DND-41 (cell line): ENCODE measurements at regions not wholly inside any gene's neighbourhood (a gene's known extent, or its start where the extent isn't known, plus 50 kb on each side); places are given as distances from the start of the nearest gene placed in this dataset.

Source experiments
- EZH2 ChIP-seq: IDR thresholded peaks from 3 replicates; pipeline ENCODE4 v1.6.1; 2012; ENCODE audit warnings: borderline replicate concordance, low read depth, mild to moderate bottlenecking, moderate library complexity, low read length, inconsistent platforms; ENCODE audit not compliant: severe bottlenecking
- TF ChIP-seq, protein P1 (sequence below): IDR thresholded peaks from 2 replicates; pipeline ENCODE4 v1.5.1; 2012; ENCODE audit warnings: borderline replicate concordance, low read length, moderate library complexity, mild to moderate bottlenecking; ENCODE audit not compliant: poor library complexity, severe bottlenecking; ENCODE audit errors: extremely low read depth

DNA sequence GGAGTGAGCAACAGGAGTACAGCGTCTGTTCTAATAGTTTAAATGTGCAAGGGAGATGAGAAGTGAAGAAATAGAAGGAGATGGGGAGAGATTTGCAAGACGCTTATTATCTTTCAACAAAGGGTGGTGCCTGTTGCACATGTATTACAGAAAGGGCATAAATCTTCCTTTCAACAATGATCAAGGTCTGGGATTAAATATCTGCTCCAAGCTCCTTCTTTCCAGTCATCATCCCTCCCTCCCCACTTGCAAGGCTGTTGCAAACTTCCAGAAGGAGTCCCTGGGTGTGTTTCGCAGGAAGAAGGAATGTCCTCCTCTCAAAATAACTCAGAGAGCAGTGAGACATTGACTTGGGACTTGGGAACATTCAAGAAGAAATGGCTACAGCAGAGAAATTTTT is 63.5 kb upstream of the MYCBP2 start:
- TF ChIP-seq, protein P1, sequence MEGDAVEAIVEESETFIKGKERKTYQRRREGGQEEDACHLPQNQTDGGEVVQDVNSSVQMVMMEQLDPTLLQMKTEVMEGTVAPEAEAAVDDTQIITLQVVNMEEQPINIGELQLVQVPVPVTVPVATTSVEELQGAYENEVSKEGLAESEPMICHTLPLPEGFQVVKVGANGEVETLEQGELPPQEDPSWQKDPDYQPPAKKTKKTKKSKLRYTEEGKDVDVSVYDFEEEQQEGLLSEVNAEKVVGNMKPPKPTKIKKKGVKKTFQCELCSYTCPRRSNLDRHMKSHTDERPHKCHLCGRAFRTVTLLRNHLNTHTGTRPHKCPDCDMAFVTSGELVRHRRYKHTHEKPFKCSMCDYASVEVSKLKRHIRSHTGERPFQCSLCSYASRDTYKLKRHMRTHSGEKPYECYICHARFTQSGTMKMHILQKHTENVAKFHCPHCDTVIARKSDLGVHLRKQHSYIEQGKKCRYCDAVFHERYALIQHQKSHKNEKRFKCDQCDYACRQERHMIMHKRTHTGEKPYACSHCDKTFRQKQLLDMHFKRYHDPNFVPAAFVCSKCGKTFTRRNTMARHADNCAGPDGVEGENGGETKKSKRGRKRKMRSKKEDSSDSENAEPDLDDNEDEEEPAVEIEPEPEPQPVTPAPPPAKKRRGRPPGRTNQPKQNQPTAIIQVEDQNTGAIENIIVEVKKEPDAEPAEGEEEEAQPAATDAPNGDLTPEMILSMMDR: no peak
- no peak for TF ChIP-seq EZH2
